Activated B cell treated with CpG ODN at 0.5 μM for 24 hours (primary cell): ENCODE measurements at regions not wholly inside any gene's neighbourhood (a gene's known extent, or its start where the extent isn't known, plus 50 kb on each side); places are given as distances from the start of the nearest gene placed in this dataset.

Experiments
- ATAC-seq: fragments of 200-7000 bp; cut with Tn5 transposase; one replicate; pipeline ENCODE4 v1.10.0; 2021; ENCODE audit warnings: low read depth, mild to moderate bottlenecking, moderate library complexity
- CTCF ChIA-PET: fragments of 350-600 bp; sonication (Branson Sonifier 250); formaldehyde crosslinking; loops from one replicate; lab custom pipeline; 2021; ENCODE audit warnings: antibody characterized with exemption; lab: Charles Lee
- POLR2A ChIA-PET: fragments of 350-600 bp; sonication (Branson Sonifier 250); formaldehyde crosslinking; loops from one replicate; lab custom pipeline; 2021; ENCODE audit warnings: antibody characterized with exemption; lab: Charles Lee
- DNase-seq: peaks from one replicate; pipeline ENCODE4 v3.0.0; 2022
- H3K27ac Mint-ChIP-seq: one replicate; pipeline ENCODE4 v1.8.0; 2020; ENCODE audit warnings: mixed read lengths
- H3K27me3 Mint-ChIP-seq: one replicate; pipeline ENCODE4 v1.8.0; 2021; ENCODE audit warnings: mixed read lengths
- H3K36me3 Mint-ChIP-seq: one replicate; pipeline ENCODE4 v1.8.0; 2021; ENCODE audit warnings: low read depth, mixed read lengths
- H3K4me1 Mint-ChIP-seq: one replicate; pipeline ENCODE4 v1.8.0; 2021; ENCODE audit warnings: mixed read lengths
- H3K4me3 Mint-ChIP-seq: one replicate; pipeline ENCODE4 v1.8.0; 2020; ENCODE audit warnings: mild to moderate bottlenecking, mixed read lengths
- H3K9me3 Mint-ChIP-seq: one replicate; pipeline ENCODE4 v1.8.0; 2020; ENCODE audit warnings: mixed read lengths
- intact Hi-C: fragments of 100-400 bp; cut with micrococcal nuclease; formaldehyde crosslinking; loops from one replicate; pipeline ENCODE4 v1.15.1; 2024
- TF ChIP-seq, protein P1 (sequence below): fragments of 200-600 bp; IDR thresholded peaks from one replicate; pipeline ENCODE4 v1.8.0; 2022; ENCODE audit warnings: antibody characterized with exemption, mild to moderate bottlenecking

DNA sequence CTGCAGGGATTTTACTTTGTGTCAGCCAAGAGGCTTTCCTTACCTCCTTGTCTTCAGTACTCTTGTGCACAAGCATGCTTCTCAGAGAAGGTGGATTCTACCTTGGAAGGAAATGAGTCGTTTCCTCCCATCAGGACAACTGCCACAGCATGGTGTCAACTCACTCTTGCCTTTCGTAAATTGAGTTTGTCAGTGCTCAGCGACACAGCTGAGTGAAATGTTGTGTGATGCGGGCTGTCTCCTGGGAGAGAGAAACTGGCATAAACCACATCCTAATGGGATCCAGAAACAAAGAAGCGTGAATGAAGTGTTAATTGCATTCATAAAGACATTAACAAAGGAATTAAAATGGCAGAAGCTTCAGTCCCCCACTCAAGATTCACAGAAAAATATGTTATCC is 51.5 kb upstream of the SLC22A15 start:
- Mint-ChIP-seq H3K27me3 (peaks cover 2% of the 10 kb centered on the region), H3K9me3 (no peaks in the 10 kb centered on the region), H3K36me3 (no peaks in the 10 kb centered on the region), H3K27ac (no peak overlapping the region), H3K4me1 (peaks cover 21% of the 10 kb centered on the region), H3K4me3 (no peak overlapping the region)
- ChIA-PET POLR2A (no interaction called here), CTCF (no interaction called here)
- DNase-seq (no peak), ATAC-seq (no peak)
- intact Hi-C loops: loop anchor here (2.0 kb wide), 1 partner anchor 32 kb away; no protein-coding TSS in a partner anchor
- TF ChIP-seq, protein P1, sequence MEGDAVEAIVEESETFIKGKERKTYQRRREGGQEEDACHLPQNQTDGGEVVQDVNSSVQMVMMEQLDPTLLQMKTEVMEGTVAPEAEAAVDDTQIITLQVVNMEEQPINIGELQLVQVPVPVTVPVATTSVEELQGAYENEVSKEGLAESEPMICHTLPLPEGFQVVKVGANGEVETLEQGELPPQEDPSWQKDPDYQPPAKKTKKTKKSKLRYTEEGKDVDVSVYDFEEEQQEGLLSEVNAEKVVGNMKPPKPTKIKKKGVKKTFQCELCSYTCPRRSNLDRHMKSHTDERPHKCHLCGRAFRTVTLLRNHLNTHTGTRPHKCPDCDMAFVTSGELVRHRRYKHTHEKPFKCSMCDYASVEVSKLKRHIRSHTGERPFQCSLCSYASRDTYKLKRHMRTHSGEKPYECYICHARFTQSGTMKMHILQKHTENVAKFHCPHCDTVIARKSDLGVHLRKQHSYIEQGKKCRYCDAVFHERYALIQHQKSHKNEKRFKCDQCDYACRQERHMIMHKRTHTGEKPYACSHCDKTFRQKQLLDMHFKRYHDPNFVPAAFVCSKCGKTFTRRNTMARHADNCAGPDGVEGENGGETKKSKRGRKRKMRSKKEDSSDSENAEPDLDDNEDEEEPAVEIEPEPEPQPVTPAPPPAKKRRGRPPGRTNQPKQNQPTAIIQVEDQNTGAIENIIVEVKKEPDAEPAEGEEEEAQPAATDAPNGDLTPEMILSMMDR: no peak

- Mint-ChIP-seq H3K27ac (no peak overlapping the region), H3K4me1 (peaks cover 21% of the 10 kb centered on the region), H3K9me3 (no peaks in the 10 kb centered on the region), H3K27me3 (peaks cover 2% of the 10 kb centered on the region), H3K4me3 (no peak overlapping the region), H3K36me3 (no peaks in the 10 kb centered on the region)
- ATAC-seq: no peak
- DNase-seq: no peak
- ChIA-PET CTCF (no interaction called here), POLR2A (no interaction called here)
- TF ChIP-seq, protein P1: no peak
- intact Hi-C loops: loop anchor here (2.0 kb wide), 1 partner anchor 31 kb away; no protein-coding TSS in a partner anchor
Observed at GRCh38 chr1:115925467-115925866, 50.8 kb upstream of the SLC22A15 start.
